Tibial artery (tissue), 4 donors: ENCODE measurements at regions not wholly inside any gene's neighbourhood (a gene's known extent, or its start where the extent isn't known, plus 50 kb on each side); places are given as distances from the start of the nearest gene placed in this dataset.

Experiments
- DNase-seq, 2 donors: peaks; one replicate each; pipeline ENCODE4 v3.0.0-alpha.2; 2019
- H3K27ac ChIP-seq, 2 donors: fragments of 200-600 bp; sonication (generic) in 1 of 2; 1 replicate in 1 of 2; 2 replicates in 1 of 2; pipeline ENCODE4 v1.5.1; 2018 to 2019; ENCODE audit warnings: mild to moderate bottlenecking in 1 of 2
- H3K27me3 ChIP-seq, 2 donors: fragments of 200-600 bp; sonication (generic) in 1 of 2; one replicate each; pipeline versions ENCODE4 v1.5.1 to v1.6.0; 2016 to 2019
- H3K36me3 ChIP-seq, 3 donors: fragments of 200-600 bp; sonication (generic) in 2 of 3; one replicate each; pipeline ENCODE4 v1.5.1; 2016 to 2019; ENCODE audit warnings: mild to moderate bottlenecking in 2 of 3
- H3K4me1 ChIP-seq, 4 donors: fragments of 200-600 bp; sonication (generic) in 2 of 4; 1 replicate in 3 of 4; 2 replicates in 1 of 4; pipeline ENCODE4 v1.5.1; 2016 to 2019
- H3K4me3 ChIP-seq, 2 donors: fragments of 200-600 bp; sonication (generic) in 1 of 2; 1 replicate in 1 of 2; 2 replicates in 1 of 2; pipeline ENCODE4 v1.5.1; 2018 to 2019; ENCODE audit warnings: mild to moderate bottlenecking in 2 of 2
- H3K9me3 ChIP-seq, 3 donors: fragments of 200-600 bp; sonication (generic) in 1 of 3; one replicate each; pipeline ENCODE4 v1.5.1; 2016 to 2019
- intact Hi-C: fragments of 100-400 bp; cut with DNase I; formaldehyde crosslinking; loops from one replicate; pipeline ENCODE4 v1.15.0; 2023; ENCODE audit warnings: low total_unique reads
- TF ChIP-seq, protein P1 (sequence below), 2 experiments: fragments of 200-600 bp in 1 of 2; fragments of 450-650 bp in 1 of 2; IDR thresholded peaks; one replicate each; pipeline ENCODE4 v1.5.1; 2017 to 2019; ENCODE audit warnings: antibody characterized with exemption in 2 of 2, mild to moderate bottlenecking in 1 of 2, moderate library complexity in 1 of 2

DNA sequence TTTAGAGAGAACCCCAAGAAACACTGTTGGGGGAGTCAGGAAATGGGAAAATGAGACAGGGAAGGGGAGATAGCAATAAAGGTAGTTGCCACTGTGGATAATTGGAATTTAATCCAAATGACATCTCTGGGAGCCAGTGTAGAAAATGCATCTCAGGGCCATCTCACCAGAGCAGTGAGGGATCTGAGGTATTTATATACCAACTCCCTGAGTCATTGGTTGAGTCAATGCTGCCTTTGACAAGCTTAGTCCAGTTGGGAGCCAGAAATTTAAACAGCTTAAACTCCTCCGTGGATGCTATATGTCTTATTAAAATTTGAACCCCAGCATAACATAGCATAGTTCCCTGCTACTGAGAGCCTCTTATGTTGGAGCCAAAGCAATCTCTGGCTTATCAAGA, 140.3 kb downstream of the SLC30A10 start:
- TF ChIP-seq, protein P1, sequence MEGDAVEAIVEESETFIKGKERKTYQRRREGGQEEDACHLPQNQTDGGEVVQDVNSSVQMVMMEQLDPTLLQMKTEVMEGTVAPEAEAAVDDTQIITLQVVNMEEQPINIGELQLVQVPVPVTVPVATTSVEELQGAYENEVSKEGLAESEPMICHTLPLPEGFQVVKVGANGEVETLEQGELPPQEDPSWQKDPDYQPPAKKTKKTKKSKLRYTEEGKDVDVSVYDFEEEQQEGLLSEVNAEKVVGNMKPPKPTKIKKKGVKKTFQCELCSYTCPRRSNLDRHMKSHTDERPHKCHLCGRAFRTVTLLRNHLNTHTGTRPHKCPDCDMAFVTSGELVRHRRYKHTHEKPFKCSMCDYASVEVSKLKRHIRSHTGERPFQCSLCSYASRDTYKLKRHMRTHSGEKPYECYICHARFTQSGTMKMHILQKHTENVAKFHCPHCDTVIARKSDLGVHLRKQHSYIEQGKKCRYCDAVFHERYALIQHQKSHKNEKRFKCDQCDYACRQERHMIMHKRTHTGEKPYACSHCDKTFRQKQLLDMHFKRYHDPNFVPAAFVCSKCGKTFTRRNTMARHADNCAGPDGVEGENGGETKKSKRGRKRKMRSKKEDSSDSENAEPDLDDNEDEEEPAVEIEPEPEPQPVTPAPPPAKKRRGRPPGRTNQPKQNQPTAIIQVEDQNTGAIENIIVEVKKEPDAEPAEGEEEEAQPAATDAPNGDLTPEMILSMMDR (IDR thresholded peaks at IDR 0.05) = no peak
- no peak overlapping the region for H3K27ac ChIP-seq
- no peaks in the 10 kb centered on the region for H3K9me3 ChIP-seq
- no peaks in the 10 kb centered on the region for H3K36me3 ChIP-seq
- H3K4me3 ChIP-seq = no peak overlapping the region
- intact Hi-C loops = no loop called here
- no peaks in the 10 kb centered on the region for H3K27me3 ChIP-seq
- no peaks in the 10 kb centered on the region for H3K4me1 ChIP-seq
- no peak for DNase-seq

DNA sequence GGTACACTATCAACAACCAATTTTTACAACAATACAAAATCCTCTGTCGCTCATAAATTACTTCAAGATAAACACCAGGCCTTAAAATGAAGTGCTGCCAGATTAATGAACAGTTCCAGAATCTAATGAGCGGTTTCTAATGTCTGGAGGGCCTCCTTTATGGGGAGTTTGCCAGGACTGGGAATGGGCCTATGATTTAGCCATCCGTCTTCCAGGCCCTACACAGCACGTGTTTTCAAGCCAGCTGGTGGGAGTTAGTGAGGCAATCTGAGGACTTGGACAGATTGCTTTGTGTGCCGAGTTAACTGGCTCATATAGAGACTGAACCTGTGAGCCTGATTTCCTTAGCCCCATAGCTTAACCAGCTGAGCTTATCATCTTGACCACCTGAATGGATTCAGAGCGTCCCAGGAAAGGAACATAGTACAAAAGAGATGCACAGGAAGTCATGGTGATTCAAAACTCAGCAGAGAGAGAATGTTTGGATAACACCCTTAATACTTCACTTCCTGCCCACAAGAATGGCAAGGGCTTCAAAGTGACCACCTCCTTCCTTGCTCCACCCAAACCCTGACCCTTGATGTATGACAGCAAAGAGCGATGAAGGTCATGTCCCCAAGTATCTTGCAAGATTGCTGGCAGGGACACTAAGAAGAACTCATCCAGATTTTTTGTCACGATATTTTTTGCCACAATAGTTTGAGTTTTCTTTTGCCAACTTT, 143.5 kb downstream of the SLC30A10 start:
- H3K4me3 ChIP-seq = no peak overlapping the region
- no peaks in the 10 kb centered on the region for H3K27me3 ChIP-seq
- no peaks in the 10 kb centered on the region for H3K4me1 ChIP-seq
- no peaks in the 10 kb centered on the region for H3K9me3 ChIP-seq
- TF ChIP-seq, protein P1 (IDR thresholded peaks at IDR 0.05) = no peak
- no peak overlapping the region for H3K27ac ChIP-seq
- no peaks in the 10 kb centered on the region for H3K36me3 ChIP-seq
- intact Hi-C loops = no loop called here
- no peak for DNase-seq

DNA sequence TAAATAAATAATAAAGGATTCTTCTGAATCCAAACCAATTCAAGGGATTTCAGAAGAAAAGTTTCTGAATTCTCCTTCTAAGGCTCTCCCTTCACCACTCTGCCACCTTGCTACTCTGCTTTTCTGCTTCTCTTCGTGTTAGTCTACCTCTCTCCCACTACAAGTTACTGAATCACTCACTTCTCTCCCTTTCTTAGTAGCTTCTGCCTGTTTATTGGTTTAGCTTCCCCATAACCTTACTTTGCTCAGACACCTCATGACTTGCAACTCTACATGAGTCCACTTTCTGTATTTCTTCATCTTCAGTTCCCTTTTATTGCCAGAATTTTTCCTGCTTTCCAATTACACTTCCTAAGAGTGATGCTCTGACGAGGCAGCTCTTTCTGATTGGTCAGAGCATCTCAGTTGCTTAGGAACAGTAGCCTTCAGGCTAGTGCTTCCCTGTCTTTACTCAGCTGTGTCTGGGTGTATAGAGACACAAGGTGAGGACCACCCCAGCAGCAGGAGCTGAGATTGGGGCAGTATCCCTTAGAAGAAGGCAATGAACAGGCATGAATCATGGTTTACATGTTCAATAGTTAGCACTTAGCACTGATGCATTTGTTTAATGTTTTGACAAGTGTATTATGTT, 144.6 kb downstream of the SLC30A10 start:
- no peak for DNase-seq
- H3K27ac ChIP-seq = no peak overlapping the region
- H3K4me1 ChIP-seq = no peaks in the 10 kb centered on the region
- H3K36me3 ChIP-seq = no peaks in the 10 kb centered on the region
- no peaks in the 10 kb centered on the region for H3K27me3 ChIP-seq
- no peaks in the 10 kb centered on the region for H3K9me3 ChIP-seq
- intact Hi-C loops = no loop called here
- TF ChIP-seq, protein P1 (IDR thresholded peaks at IDR 0.05) = no peak
- H3K4me3 ChIP-seq = no peak overlapping the region

DNA sequence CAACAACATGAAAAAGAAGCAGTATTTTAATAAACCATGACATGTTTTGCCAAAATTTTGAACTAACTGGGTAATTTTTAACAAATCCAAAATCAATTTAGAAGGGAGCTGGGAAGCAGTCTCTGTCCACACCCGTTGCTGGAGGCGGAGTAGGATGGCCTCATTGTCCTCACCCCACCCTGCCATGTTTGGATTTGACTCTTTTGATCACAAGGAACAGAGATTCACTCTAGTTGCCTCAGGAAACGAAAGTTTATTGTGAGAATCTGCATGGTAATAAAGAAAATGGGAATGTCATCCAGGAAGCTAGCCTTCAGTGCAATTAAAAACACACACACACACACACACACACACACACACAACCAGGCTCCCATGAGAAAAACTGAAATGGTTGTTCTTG, 145.4 kb downstream of the SLC30A10 start:
- no peak overlapping the region for H3K4me3 ChIP-seq
- no peaks in the 10 kb centered on the region for H3K27me3 ChIP-seq
- DNase-seq = no peak
- intact Hi-C loops = no loop called here
- H3K4me1 ChIP-seq = no peaks in the 10 kb centered on the region
- H3K27ac ChIP-seq = no peak overlapping the region
- TF ChIP-seq, protein P1 (IDR thresholded peaks at IDR 0.05) = no peak
- H3K9me3 ChIP-seq = no peaks in the 10 kb centered on the region
- no peaks in the 10 kb centered on the region for H3K36me3 ChIP-seq

DNA sequence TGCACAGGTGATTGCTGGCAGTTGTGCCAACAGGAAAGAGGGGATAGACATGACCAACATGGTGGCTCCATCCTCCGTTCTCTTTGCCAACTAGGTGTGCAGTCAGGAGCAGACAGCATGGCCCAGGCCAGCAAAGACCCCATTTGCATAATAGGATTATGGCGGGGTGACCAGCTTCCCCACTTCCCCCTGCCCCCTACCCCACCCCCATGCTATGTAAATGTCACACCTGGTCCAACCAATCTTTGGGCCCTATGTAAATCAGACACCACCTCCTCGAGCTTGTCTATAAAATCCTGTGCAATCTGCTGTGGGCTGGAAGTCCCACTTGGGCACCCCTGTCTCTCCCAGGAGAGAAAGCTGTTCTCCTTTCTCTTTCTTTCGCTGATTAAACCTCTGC, 146.0 kb downstream of the SLC30A10 start:
- Histone ChIP-seq H3K36me3 (no peaks in the 10 kb centered on the region), H3K27me3 (no peaks in the 10 kb centered on the region), H3K27ac (no peak overlapping the region), H3K4me1 (no peaks in the 10 kb centered on the region), H3K4me3 (no peak overlapping the region), H3K9me3 (no peaks in the 10 kb centered on the region)
- intact Hi-C loops = no loop called here
- TF ChIP-seq, protein P1 (IDR thresholded peaks at IDR 0.05) = no peak
- DNase-seq = no peak
